Fibroblast of pulmonary artery (primary cell): ENCODE measurements at regions not wholly inside any gene's neighbourhood (a gene's known extent, or its start where the extent isn't known, plus 50 kb on each side); places are given as distances from the start of the nearest gene placed in this dataset.

Experiments
- DNase-seq: peaks from one replicate; pipeline ENCODE4 v3.0.0-alpha.2; 2010; ENCODE audit warnings: low read depth
- H3K4me3 ChIP-seq: replicated peaks from 2 replicates; pipeline ENCODE4 v1.5.1; 2011; ENCODE audit warnings: low read depth, mild to moderate bottlenecking, control low read depth, low read length, moderate library complexity
- TF ChIP-seq, protein P1 (sequence below): IDR thresholded peaks from 2 replicates; pipeline ENCODE4 v1.5.1; 2011; ENCODE audit warnings: mild to moderate bottlenecking, control low read depth, low read length, inconsistent platforms; ENCODE audit errors: missing control alignments

DNA sequence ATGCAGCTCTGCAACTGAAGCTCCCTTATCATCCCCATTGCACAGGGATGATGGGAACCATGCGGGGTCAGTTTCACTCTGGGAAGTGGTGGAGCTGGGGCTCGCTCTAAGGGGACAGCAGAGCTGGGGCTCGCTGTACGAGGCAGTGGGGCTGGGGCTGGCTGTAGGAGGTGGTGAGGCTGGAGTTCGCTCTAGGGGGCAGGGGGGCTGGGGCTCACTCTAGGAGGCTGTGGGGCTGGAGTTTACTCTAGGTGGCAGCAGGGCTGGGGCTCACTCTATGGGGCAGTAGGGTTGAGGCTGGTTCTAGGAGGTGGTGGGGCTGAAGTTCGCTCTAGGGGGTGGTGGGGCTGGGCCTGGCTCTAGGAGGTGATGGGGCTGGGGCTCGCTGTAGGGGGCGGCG lies 99.1 kb downstream of the UQCRFS1 start:
- no peak overlapping the region for H3K4me3 ChIP-seq
- DNase-seq, result no peak
- TF ChIP-seq, protein P1, sequence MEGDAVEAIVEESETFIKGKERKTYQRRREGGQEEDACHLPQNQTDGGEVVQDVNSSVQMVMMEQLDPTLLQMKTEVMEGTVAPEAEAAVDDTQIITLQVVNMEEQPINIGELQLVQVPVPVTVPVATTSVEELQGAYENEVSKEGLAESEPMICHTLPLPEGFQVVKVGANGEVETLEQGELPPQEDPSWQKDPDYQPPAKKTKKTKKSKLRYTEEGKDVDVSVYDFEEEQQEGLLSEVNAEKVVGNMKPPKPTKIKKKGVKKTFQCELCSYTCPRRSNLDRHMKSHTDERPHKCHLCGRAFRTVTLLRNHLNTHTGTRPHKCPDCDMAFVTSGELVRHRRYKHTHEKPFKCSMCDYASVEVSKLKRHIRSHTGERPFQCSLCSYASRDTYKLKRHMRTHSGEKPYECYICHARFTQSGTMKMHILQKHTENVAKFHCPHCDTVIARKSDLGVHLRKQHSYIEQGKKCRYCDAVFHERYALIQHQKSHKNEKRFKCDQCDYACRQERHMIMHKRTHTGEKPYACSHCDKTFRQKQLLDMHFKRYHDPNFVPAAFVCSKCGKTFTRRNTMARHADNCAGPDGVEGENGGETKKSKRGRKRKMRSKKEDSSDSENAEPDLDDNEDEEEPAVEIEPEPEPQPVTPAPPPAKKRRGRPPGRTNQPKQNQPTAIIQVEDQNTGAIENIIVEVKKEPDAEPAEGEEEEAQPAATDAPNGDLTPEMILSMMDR, result no peak

DNA sequence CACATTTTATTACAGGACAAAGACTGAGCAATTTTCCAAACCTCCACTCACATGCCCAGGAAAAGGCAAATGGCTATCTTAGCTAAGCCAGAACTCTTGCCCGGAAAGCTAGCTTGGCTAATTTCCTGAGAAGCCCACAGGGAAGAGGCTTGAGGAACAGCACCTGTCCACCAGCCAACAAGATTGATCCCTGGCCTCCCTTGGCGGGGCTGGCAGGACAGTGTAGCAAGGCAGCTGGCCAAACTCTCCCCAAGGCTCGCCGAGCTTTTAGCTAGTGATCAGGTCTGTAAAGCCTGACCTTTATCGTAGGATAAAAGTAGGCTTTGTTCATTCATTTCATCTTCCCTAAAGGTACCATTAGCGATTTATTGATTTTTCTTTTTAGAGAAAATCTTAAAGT lies 101.4 kb downstream of the UQCRFS1 start:
- no peak overlapping the region for H3K4me3 ChIP-seq
- TF ChIP-seq, protein P1, result no peak
- DNase-seq, result no peak

DNA sequence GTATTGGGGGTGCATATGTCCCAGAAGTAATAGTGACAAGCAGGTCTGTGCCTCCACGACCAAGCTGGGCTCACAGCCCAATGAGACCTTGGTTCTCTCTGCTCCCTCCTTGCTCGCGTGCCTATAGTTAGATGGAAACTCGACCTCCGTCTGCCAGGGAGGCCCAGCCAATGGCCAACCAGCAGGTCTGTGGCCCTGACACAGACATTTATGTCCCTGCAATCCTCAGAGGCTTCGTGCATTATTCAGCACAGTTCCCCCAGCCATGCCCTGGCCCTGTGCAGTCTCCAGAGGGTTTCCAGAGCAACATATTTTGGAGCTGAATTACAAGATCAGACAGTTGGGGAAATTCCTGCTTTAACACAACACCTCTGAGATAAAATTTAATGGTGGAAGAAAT lies 105.1 kb downstream of the UQCRFS1 start:
- no peak for DNase-seq
- TF ChIP-seq, protein P1, result no peak
- no peak overlapping the region for H3K4me3 ChIP-seq

DNA sequence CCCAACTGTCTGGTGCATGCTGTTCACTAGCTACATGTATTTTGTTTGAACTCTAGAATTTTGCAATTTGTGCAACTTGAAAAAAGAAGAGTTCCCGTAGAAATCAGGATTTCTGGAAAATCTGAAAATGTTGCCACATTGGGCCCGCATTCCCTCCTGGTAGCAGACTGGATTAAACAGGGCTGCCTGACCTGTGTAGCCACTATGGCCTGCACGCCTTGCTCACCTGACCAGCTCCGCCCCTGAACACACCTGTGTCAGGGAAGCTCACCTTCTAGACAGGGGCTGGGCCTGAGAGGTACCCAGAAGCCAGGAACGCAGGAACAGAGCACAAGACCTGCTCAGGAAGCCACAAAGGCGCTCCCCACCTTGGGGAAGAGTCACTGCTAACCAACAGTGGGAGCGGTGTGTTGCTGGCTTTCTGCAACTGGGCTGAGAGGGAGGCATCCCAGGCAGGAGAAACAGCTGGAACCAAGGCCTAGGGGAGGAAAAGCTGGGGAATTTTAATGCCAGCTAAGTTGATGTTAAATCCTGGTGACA lies 106.5 kb downstream of the UQCRFS1 start:
- TF ChIP-seq, protein P1, result no peak
- no peak overlapping the region for H3K4me3 ChIP-seq
- no peak for DNase-seq

DNA sequence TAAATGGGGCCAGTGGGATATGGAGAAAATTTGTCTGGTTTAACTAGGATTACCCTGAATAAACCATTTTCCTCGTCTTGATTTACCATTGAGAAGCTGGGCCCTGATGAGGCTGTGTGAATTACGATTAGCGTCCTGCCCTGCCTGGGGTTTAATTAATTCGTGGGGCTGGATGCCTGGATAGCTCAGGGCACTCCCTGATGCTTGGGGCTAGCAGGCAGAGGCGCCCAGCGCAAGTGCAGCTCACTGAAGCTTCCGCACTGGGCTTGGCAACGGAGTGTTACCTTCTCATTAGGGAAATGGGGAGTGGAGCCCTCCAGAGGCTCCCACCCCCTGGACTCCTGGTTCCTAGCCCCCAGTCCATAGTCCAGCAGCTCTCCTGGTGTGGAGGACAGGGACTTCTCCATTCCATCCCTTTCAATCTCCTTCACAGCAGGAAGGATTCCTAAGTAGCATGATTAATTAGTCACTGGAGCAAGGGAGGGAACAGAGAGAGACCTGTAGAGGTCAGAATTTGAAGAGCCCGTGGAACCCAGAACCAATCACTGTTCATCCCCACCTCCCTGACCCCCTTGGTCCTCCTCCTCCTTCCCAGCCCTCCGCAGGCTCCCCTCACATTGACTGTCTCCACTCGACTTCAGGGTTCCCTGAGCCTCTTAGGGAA lies 107.2 kb downstream of the UQCRFS1 start:
- H3K4me3 ChIP-seq, result no peak overlapping the region
- DNase-seq, result no peak
- TF ChIP-seq, protein P1, result no peak

DNA sequence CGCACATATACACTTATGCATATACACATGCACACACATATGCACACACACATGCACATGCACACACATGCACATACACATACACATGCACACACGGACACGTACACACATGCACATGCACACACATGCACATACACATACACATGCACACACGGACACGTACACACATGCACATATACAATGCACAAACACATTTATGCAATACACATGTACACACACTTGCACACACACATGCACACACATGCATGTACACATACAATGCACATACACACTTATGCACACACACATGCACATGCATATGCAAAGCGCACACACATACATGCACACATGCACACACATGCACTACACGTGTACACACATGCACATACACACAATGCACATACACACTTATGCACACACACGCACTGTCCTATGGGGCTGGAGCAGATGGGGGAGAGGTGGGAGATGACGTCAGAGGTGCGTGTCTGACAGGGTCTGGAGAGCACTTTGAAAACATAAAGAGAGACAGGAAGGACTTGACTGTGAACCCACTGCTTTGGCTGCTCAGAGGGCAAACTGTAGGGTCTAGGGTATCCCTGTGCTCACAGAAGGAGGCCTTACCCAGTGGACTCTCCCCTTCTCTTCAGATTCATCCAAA lies 108.2 kb downstream of the UQCRFS1 start:
- no peak for DNase-seq
- H3K4me3 ChIP-seq, result no peak overlapping the region
- TF ChIP-seq, protein P1, result no peak
